OCI-LY3 (cell line): ENCODE measurements at regions not wholly inside any gene's neighbourhood (a gene's known extent, or its start where the extent isn't known, plus 50 kb on each side); places are given as distances from the start of the nearest gene placed in this dataset.

ENCODE experiments used
- EZH2phosphoT487 ChIP-seq: fragments of 200-600 bp; shearing (Covaris generic); IDR thresholded peaks from 2 replicates; pipeline ENCODE4 v1.6.1; 2018; ENCODE audit warnings: antibody characterized with exemption, mixed run types, low read depth
- TF ChIP-seq, protein P1 (sequence below): fragments of 200-600, 300-600 bp; sonication (generic); IDR thresholded peaks from 2 replicates; pipeline ENCODE4 v1.5.1; 2014; ENCODE audit warnings: antibody characterized with exemption, low read length, low read depth

- TF ChIP-seq, protein P1, sequence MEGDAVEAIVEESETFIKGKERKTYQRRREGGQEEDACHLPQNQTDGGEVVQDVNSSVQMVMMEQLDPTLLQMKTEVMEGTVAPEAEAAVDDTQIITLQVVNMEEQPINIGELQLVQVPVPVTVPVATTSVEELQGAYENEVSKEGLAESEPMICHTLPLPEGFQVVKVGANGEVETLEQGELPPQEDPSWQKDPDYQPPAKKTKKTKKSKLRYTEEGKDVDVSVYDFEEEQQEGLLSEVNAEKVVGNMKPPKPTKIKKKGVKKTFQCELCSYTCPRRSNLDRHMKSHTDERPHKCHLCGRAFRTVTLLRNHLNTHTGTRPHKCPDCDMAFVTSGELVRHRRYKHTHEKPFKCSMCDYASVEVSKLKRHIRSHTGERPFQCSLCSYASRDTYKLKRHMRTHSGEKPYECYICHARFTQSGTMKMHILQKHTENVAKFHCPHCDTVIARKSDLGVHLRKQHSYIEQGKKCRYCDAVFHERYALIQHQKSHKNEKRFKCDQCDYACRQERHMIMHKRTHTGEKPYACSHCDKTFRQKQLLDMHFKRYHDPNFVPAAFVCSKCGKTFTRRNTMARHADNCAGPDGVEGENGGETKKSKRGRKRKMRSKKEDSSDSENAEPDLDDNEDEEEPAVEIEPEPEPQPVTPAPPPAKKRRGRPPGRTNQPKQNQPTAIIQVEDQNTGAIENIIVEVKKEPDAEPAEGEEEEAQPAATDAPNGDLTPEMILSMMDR: no peak
- no peak for TF ChIP-seq EZH2phosphoT487
Observed at GRCh38 chr14:55814873-55815272, 234.9 kb downstream of the KTN1 start.
